A549 (cell line): ENCODE measurements at regions not wholly inside any gene's neighbourhood (a gene's known extent, or its start where the extent isn't known, plus 50 kb on each side); places are given as distances from the start of the nearest gene placed in this dataset.

Experiments used
- ATAC-seq, 2 experiments: fragments of 200-7000 bp in 1 of 2; fragments of >200 bp in 1 of 2; cut with Nextera tagmentation in 1 of 2; cut with Tn5 transposase in 1 of 2; 3 replicates each; pipeline versions ENCODE4 v1.8.0 to v1.9.1; 2018 to 2020; ENCODE audit warnings: mild to moderate bottlenecking in 1 of 2, moderate library complexity in 1 of 2
- CTCF ChIA-PET: fragments of 300-600 bp; sonication (Branson Sonifier 250); formaldehyde crosslinking; extraction: SDS; loops from one replicate; lab custom pipeline; 2021; ENCODE audit warnings: antibody characterized with exemption, inconsistent platforms; lab: Yijun Ruan, JAX
- POLR2A ChIA-PET: fragments of 350-600 bp; formaldehyde crosslinking; extraction: SDS; loops from one replicate; lab custom pipeline; 2021; ENCODE audit warnings: antibody characterized with exemption, inconsistent platforms; lab: Yijun Ruan, JAX
- DNase-seq, 2 experiments: peaks; one replicate each; pipeline versions ENCODE4 v3.0.0 to v3.0.0-alpha.2; 2011 to 2016; ENCODE audit warnings: low read depth in 1 of 2, low spot score in 1 of 2
- FAIRE-seq: peaks from 2 replicates; lab custom pipeline; 2011; peaks lifted over from hg19 to GRCh38; lab: Jason Lieb, UNC
- H3K27ac ChIP-seq, 2 experiments: fragments of >200 bp; sonication (Bioruptor Twin); formaldehyde crosslinking; 3 replicates each; pipeline ENCODE4 v1.5.1; 2016 to 2017
- H3K4me1 ChIP-seq: fragments of >200 bp; sonication (Bioruptor Twin); formaldehyde crosslinking; 3 replicates; pipeline ENCODE4 v1.6.1; 2016
- H3K4me2 ChIP-seq: fragments of >200 bp; sonication (Bioruptor Twin); formaldehyde crosslinking; 3 replicates; pipeline ENCODE4 v1.6.1; 2016
- H3K4me3 ChIP-seq: fragments of >200 bp; sonication (Bioruptor Twin); formaldehyde crosslinking; 3 replicates; pipeline ENCODE4 v1.5.1; 2016
- H3K9me3 ChIP-seq: fragments of >200 bp; sonication (Bioruptor Twin); formaldehyde crosslinking; 3 replicates; pipeline ENCODE4 v1.6.1; 2016
- BHLHE40 ChIP-seq: IDR thresholded peaks from 2 replicates; pipeline ENCODE4 v1.6.1; 2012; ENCODE audit warnings: low read depth, low read length, inconsistent platforms
- CEBPB ChIP-seq, 2 experiments: fragments of >200 bp in 1 of 2; sonication (Bioruptor Twin) in 1 of 2; formaldehyde crosslinking in 1 of 2; IDR thresholded peaks; 2 replicates each; pipeline ENCODE4 v1.6.1; 2012 to 2016
- CHD2 ChIP-seq: fragments of 150-350 bp; IDR thresholded peaks from 2 replicates; pipeline ENCODE4 v1.6.1; 2014; ENCODE audit warnings: low read length; ENCODE audit not compliant: partially characterized antibody
- CHD4 ChIP-seq: fragments of 200-600 bp; sonication (generic); IDR thresholded peaks from 2 replicates; pipeline ENCODE4 v1.6.1; 2016; ENCODE audit warnings: antibody characterized with exemption, mild to moderate bottlenecking, borderline replicate concordance
- FOXS1 ChIP-seq: fragments of 250-450 bp; sonication (Bioruptor Pico); IDR thresholded peaks from 2 replicates; pipeline ENCODE4 v1.5.0; 2020; ENCODE audit warnings: mild to moderate bottlenecking, moderate library complexity
- HEYL ChIP-seq: fragments of 250-450 bp; sonication (Bioruptor Pico); IDR thresholded peaks from 2 replicates; pipeline ENCODE4 v1.8.0; 2021; ENCODE audit warnings: mild to moderate bottlenecking, moderate library complexity
- HOXB13 ChIP-seq: fragments of 250-450 bp; sonication (Bioruptor Pico); IDR thresholded peaks from 2 replicates; pipeline ENCODE4 v1.5.0; 2020; ENCODE audit warnings: low read depth, mild to moderate bottlenecking, moderate library complexity
- KDM1A ChIP-seq: fragments of 200-600 bp; sonication (generic); IDR thresholded peaks from 2 replicates; pipeline ENCODE4 v1.6.1; 2016; ENCODE audit warnings: low read depth, mild to moderate bottlenecking
- KDM5A ChIP-seq: fragments of 200-600 bp; sonication (generic); IDR thresholded peaks from 2 replicates; pipeline ENCODE4 v1.6.1; 2016; ENCODE audit warnings: antibody characterized with exemption, mild to moderate bottlenecking
- MAFK ChIP-seq: fragments of 450-650 bp; IDR thresholded peaks from 2 replicates; pipeline ENCODE4 v1.6.1; 2014; ENCODE audit not compliant: partially characterized antibody
- MAX ChIP-seq: IDR thresholded peaks from 2 replicates; pipeline ENCODE4 v1.6.1; 2012
- MYC ChIP-seq: IDR thresholded peaks from 2 replicates; pipeline ENCODE4 v1.6.1; 2012; ENCODE audit warnings: mild to moderate bottlenecking, inconsistent platforms, low read length, improper control_type of control experiment, borderline replicate concordance
- NPAS2 ChIP-seq: fragments of 250-450 bp; sonication (Bioruptor Pico); IDR thresholded peaks from 2 replicates; pipeline ENCODE4 v1.8.0; 2022; ENCODE audit warnings: mild to moderate bottlenecking, moderate library complexity, borderline replicate concordance
- NR3C1 ChIP-seq: fragments of >200 bp; sonication (Bioruptor Twin); formaldehyde crosslinking; IDR thresholded peaks from 3 replicates; pipeline ENCODE4 v1.6.1; 2017
- PHF8 ChIP-seq: fragments of 200-600 bp; sonication (generic); IDR thresholded peaks from 2 replicates; pipeline ENCODE4 v1.6.1; 2016; ENCODE audit warnings: low read depth, mild to moderate bottlenecking, antibody characterized with exemption, moderate library complexity, borderline replicate concordance
- POLR2A ChIP-seq: IDR thresholded peaks from 2 replicates; pipeline ENCODE4 v1.6.1; 2012; ENCODE audit warnings: mild to moderate bottlenecking, low read length
- RFX5 ChIP-seq: fragments of 450-650 bp; IDR thresholded peaks from 2 replicates; pipeline ENCODE4 v1.7.1; 2014; ENCODE audit warnings: antibody characterized with exemption, mild to moderate bottlenecking, moderate library complexity
- SMC3 ChIP-seq: fragments of >200 bp; sonication (Bioruptor Twin); formaldehyde crosslinking; IDR thresholded peaks from 3 replicates; pipeline ENCODE4 v1.6.1; 2018; ENCODE audit warnings: inconsistent platforms
- TFCP2L1 ChIP-seq: fragments of 250-450 bp; sonication (Bioruptor Pico); IDR thresholded peaks from 2 replicates; pipeline ENCODE4 v1.5.0; 2021; ENCODE audit warnings: mild to moderate bottlenecking
- ZC3H11A ChIP-seq: fragments of 450-650 bp; IDR thresholded peaks from 2 replicates; pipeline ENCODE4 v1.6.1; 2014; ENCODE audit warnings: antibody characterized with exemption, mild to moderate bottlenecking
- ZFP36 ChIP-seq: fragments of 450-650 bp; IDR thresholded peaks from 2 replicates; pipeline ENCODE4 v1.6.1; 2014; ENCODE audit warnings: borderline replicate concordance; ENCODE audit not compliant: partially characterized antibody
- WGBS: methylation state at CpG from one replicate; pipeline ENCODE4 v1.1.6; 2017; ENCODE audit errors: missing lambda C conversion rate; 5-methylcytosine and 5-hydroxymethylcytosine counted together
- TF ChIP-seq, protein P1 (sequence below): IDR thresholded peaks from 2 replicates; pipeline ENCODE4 v1.6.1; 2012
- TF ChIP-seq, protein P2 (sequence below): fragments of 250-450 bp; sonication (Bioruptor Pico); IDR thresholded peaks from 2 replicates; pipeline ENCODE4 v1.5.0; 2021; ENCODE audit warnings: mild to moderate bottlenecking, moderate library complexity, borderline replicate concordance
- TF ChIP-seq, protein P3 (sequence below): fragments of >200 bp; sonication (Bioruptor Twin); formaldehyde crosslinking; IDR thresholded peaks from 2 replicates; pipeline ENCODE4 v1.6.1; 2016

- TF ChIP-seq HEYL (CRISPR knock-in tag), result no peak
- no peak for TF ChIP-seq SMC3
- TF ChIP-seq ZC3H11A, result no peak
- TF ChIP-seq RFX5, result no peak
- no peak for TF ChIP-seq BHLHE40
- no peak for TF ChIP-seq CHD2
- TF ChIP-seq, protein P1, sequence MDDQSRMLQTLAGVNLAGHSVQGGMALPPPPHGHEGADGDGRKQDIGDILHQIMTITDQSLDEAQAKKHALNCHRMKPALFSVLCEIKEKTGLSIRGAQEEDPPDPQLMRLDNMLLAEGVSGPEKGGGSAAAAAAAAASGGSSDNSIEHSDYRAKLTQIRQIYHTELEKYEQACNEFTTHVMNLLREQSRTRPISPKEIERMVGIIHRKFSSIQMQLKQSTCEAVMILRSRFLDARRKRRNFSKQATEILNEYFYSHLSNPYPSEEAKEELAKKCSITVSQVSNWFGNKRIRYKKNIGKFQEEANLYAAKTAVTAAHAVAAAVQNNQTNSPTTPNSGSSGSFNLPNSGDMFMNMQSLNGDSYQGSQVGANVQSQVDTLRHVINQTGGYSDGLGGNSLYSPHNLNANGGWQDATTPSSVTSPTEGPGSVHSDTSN, result no peak
- no peak for TF ChIP-seq HOXB13 (CRISPR knock-in tag)
- no peak for TF ChIP-seq POLR2A
- no peak for TF ChIP-seq CHD4
- no peak for TF ChIP-seq CEBPB (IDR thresholded peaks at IDR 0.05)
- no peak for TF ChIP-seq NR3C1
- Histone ChIP-seq H3K4me3 (no peak overlapping the region), H3K4me2 (no peak overlapping the region), H3K9me3 (peaks cover 15% of the 10 kb centered on the region; the same call in 2 of the 3 replicates), H3K4me1 (peaks cover 37% of the 10 kb centered on the region), H3K27ac (no peak overlapping the region)
- DNase-seq (no peak), FAIRE-seq (no peak), ATAC-seq (no peak)
- ChIA-PET POLR2A (no interaction called here), CTCF (interaction anchor here (1.6 to 6.2 kb wide), 5 partner anchors 20 to 107 kb away, joined by 4 to 73 read pairs (median 10); no protein-coding TSS in a partner anchor)
- 93% methylated on average over 1 of the region's 1 CpG for WGBS
Observed at GRCh38 chr7:131002600-131002999, 268.6 kb upstream of the KLF14 start.

GRCh38 chr7:131003634-131004033 is 269.6 kb upstream of the KLF14 start:
- Histone ChIP-seq H3K4me3 (no peak overlapping the region), H3K4me2 (no peak overlapping the region), H3K27ac (no peak overlapping the region), H3K9me3 (peaks cover 15% of the 10 kb centered on the region; the same call in 2 of the 3 replicates), H3K4me1 (peaks cover 37% of the 10 kb centered on the region)
- DNase-seq (no peak), FAIRE-seq (no peak), ATAC-seq (no peak)
- TF ChIP-seq PHF8 (no peak), CHD4 (no peak), TFCP2L1 (no peak), MAFK (no peak), MAX (no peak)
- TF ChIP-seq, protein P2, sequence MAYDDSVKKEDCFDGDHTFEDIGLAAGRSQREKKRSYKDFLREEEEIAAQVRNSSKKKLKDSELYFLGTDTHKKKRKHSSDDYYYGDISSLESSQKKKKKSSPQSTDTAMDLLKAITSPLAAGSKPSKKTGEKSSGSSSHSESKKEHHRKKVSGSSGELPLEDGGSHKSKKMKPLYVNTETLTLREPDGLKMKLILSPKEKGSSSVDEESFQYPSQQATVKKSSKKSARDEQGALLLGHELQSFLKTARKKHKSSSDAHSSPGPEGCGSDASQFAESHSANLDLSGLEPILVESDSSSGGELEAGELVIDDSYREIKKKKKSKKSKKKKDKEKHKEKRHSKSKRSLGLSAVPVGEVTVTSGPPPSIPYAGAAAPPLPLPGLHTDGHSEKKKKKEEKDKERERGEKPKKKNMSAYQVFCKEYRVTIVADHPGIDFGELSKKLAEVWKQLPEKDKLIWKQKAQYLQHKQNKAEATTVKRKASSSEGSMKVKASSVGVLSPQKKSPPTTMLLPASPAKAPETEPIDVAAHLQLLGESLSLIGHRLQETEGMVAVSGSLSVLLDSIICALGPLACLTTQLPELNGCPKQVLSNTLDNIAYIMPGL (CRISPR knock-in tag), result no peak
- TF ChIP-seq, protein P3, sequence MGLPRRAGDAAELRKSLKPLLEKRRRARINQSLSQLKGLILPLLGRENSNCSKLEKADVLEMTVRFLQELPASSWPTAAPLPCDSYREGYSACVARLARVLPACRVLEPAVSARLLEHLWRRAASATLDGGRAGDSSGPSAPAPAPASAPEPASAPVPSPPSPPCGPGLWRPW, result no peak
- 80% methylated on average over 4 of the region's 4 CpGs for WGBS
- ChIA-PET CTCF (interaction anchor here (0.9 to 6.2 kb wide), 7 partner anchors 12 to 108 kb away, joined by 3 to 73 read pairs (median 7); no protein-coding TSS in a partner anchor), POLR2A (no interaction called here)

DNA sequence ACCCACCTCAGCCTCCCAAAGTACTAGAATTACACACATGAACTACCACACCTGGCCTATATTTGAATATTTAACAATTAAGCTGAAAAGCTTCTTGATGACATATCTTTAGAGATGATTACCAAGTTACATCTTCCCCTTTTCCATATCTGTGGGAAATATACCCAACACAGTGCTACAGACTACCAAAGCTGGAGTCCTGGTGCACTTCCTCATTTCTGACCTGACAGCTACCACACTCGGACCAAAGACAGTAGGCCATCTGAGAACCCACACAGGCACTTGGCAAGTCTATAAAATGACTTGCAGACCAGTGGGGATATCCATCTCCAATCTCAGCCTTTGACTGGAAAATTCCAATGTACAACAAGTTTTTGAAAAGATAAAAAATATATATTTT is 270.4 kb upstream of the KLF14 start:
- peaks cover 15% of the 10 kb centered on the region; the same call in 2 of the 3 replicates for H3K9me3 ChIP-seq
- 0% methylated on average over 1 of the region's 1 CpG for WGBS
- no peak for DNase-seq
- ATAC-seq, result no peak
- no peak for FAIRE-seq
- H3K4me1 ChIP-seq, result peaks cover 37% of the 10 kb centered on the region
- POLR2A ChIA-PET, result no interaction called here
- no peak overlapping the region for H3K4me2 ChIP-seq
- no peak for TF ChIP-seq MAX
- no peak for TF ChIP-seq KDM1A
- TF ChIP-seq ZFP36, result no peak
- no peak for TF ChIP-seq RFX5
- no peak for TF ChIP-seq SMC3
- TF ChIP-seq, protein P3, result no peak
- no peak for TF ChIP-seq CHD4
- TF ChIP-seq FOXS1 (CRISPR knock-in tag), result no peak
- no peak for TF ChIP-seq KDM5A
- TF ChIP-seq MYC, result no peak
- TF ChIP-seq NPAS2 (CRISPR knock-in tag), result no peak
- no peak overlapping the region for H3K4me3 ChIP-seq
- no peak overlapping the region for H3K27ac ChIP-seq
- CTCF ChIA-PET, result interaction anchor here (0.7 to 6.2 kb wide), 6 partner anchors 13 to 109 kb away, joined by 3 to 73 read pairs (median 6); no protein-coding TSS in a partner anchor
